PFSK-1 (cell line): ENCODE measurements at regions not wholly inside any gene's neighbourhood (a gene's known extent, or its start where the extent isn't known, plus 50 kb on each side); places are given as distances from the start of the nearest gene placed in this dataset.

ENCODE experiments used
- POLR2AphosphoS5 ChIP-seq: IDR thresholded peaks from 2 replicates; pipeline ENCODE4 v1.6.1; 2012; ENCODE audit warnings: low read depth, mild to moderate bottlenecking, control low read depth, low read length, moderate library complexity
- SIN3A ChIP-seq: IDR thresholded peaks from 2 replicates; pipeline ENCODE4 v1.6.1; 2012; ENCODE audit warnings: mild to moderate bottlenecking, low read length, moderate library complexity, borderline replicate concordance; ENCODE audit not compliant: insufficient read depth
- TAF1 ChIP-seq: IDR thresholded peaks from 2 replicates; pipeline ENCODE4 v1.6.1; 2012; ENCODE audit warnings: low read length, control low read depth, borderline replicate concordance; ENCODE audit not compliant: insufficient read depth
- TF ChIP-seq, protein P1 (sequence below), 2 experiments: IDR thresholded peaks; 2 replicates each; pipeline versions ENCODE4 v1.6.1 to v1.8.0; 2011 to 2012; ENCODE audit warnings: low read depth in 2 of 2, low read length in 2 of 2, control low read depth in 1 of 2, inconsistent platforms in 1 of 2, mild to moderate bottlenecking in 1 of 2, moderate library complexity in 1 of 2; ENCODE audit not compliant: insufficient read depth in 1 of 2

- TF ChIP-seq, protein P1, sequence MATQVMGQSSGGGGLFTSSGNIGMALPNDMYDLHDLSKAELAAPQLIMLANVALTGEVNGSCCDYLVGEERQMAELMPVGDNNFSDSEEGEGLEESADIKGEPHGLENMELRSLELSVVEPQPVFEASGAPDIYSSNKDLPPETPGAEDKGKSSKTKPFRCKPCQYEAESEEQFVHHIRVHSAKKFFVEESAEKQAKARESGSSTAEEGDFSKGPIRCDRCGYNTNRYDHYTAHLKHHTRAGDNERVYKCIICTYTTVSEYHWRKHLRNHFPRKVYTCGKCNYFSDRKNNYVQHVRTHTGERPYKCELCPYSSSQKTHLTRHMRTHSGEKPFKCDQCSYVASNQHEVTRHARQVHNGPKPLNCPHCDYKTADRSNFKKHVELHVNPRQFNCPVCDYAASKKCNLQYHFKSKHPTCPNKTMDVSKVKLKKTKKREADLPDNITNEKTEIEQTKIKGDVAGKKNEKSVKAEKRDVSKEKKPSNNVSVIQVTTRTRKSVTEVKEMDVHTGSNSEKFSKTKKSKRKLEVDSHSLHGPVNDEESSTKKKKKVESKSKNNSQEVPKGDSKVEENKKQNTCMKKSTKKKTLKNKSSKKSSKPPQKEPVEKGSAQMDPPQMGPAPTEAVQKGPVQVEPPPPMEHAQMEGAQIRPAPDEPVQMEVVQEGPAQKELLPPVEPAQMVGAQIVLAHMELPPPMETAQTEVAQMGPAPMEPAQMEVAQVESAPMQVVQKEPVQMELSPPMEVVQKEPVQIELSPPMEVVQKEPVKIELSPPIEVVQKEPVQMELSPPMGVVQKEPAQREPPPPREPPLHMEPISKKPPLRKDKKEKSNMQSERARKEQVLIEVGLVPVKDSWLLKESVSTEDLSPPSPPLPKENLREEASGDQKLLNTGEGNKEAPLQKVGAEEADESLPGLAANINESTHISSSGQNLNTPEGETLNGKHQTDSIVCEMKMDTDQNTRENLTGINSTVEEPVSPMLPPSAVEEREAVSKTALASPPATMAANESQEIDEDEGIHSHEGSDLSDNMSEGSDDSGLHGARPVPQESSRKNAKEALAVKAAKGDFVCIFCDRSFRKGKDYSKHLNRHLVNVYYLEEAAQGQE (IDR thresholded peaks at IDR 0.05; ENCODE audit: insufficient read depth in 1 of 2, low read depth in 2 of 2, low read length in 2 of 2) = no peak
- no peak for TF ChIP-seq SIN3A
- no peak for TF ChIP-seq POLR2AphosphoS5
- no peak for TF ChIP-seq TAF1
Observed at GRCh38 chr20:53773792-53774401, 180.3 kb upstream of the ZNF217 start.
